C4-2B (cell line): ENCODE measurements at regions not wholly inside any gene's neighbourhood (a gene's known extent, or its start where the extent isn't known, plus 50 kb on each side); places are given as distances from the start of the nearest gene placed in this dataset.

Source experiments
- ZFX ChIP-seq: fragments of 450-650 bp; IDR thresholded peaks from 2 replicates; pipeline ENCODE4 v1.6.1; 2017
- TF ChIP-seq, protein P1 (sequence below): fragments of 450-650 bp; conservative IDR thresholded peaks from 2 replicates; pipeline ENCODE4 v1.5.1; 2017; ENCODE audit warnings: mild to moderate bottlenecking

DNA sequence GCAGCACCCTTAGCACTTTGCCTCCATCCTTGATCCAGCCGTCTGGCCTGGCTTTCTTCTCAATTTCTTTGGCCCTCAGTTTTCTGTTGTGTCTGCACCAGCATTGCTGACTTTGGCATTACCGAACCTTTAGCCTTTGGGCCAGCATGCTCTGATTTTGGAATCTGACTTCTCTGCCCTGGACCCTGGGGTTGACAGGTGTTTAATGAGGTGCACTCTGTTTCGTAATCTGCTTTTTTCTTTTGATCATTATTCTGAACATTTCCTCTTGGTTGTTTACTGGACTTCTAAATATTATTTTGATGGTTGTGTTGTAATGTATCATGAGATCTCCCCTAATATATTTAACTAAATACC is 71.5 kb upstream of the ENPP6 start:
- TF ChIP-seq, protein P1, sequence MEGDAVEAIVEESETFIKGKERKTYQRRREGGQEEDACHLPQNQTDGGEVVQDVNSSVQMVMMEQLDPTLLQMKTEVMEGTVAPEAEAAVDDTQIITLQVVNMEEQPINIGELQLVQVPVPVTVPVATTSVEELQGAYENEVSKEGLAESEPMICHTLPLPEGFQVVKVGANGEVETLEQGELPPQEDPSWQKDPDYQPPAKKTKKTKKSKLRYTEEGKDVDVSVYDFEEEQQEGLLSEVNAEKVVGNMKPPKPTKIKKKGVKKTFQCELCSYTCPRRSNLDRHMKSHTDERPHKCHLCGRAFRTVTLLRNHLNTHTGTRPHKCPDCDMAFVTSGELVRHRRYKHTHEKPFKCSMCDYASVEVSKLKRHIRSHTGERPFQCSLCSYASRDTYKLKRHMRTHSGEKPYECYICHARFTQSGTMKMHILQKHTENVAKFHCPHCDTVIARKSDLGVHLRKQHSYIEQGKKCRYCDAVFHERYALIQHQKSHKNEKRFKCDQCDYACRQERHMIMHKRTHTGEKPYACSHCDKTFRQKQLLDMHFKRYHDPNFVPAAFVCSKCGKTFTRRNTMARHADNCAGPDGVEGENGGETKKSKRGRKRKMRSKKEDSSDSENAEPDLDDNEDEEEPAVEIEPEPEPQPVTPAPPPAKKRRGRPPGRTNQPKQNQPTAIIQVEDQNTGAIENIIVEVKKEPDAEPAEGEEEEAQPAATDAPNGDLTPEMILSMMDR: no peak
- TF ChIP-seq ZFX: no peak
